Cerebellar nuclear complex (tissue), 1 donor: ENCODE measurements at regions not wholly inside any gene's neighbourhood (a gene's known extent, or its start where the extent isn't known, plus 50 kb on each side); places are given as distances from the start of the nearest gene placed in this dataset.
"Not testable (repeated sequence)": the region's sequence is repeated elsewhere in the genome, so short reads cannot be mapped to it uniquely, and the experiment has no call there.

Source experiments
- DNase-seq, 2 experiments: peaks; one replicate each; lab custom pipeline; 2025; lab: John Stamatoyannopoulos, UW

- DNase-seq = no peak
Observed at GRCh38 chrX:51151734-51152133, 180.9 kb upstream of the NUDT10 start.

GRCh38 chrX:51155157-51155556 is 177.5 kb upstream of the NUDT10 start:
- DNase-seq = no peak

GRCh38 chrX:51155566-51155965 is 177.1 kb upstream of the NUDT10 start:
- DNase-seq = no peak

- no peak for DNase-seq
Observed at GRCh38 chrX:51158231-51158630, 174.4 kb upstream of the NUDT10 start.

- DNase-seq = not testable (repeated sequence)
Observed at GRCh38 chrX:51159378-51159777, 173.2 kb upstream of the NUDT10 start.

GRCh38 chrX:51163730-51164129 is 168.9 kb upstream of the NUDT10 start:
- DNase-seq = no peak

GRCh38 chrX:51178356-51178900 is 154.2 kb upstream of the NUDT10 start:
- not testable (repeated sequence) for DNase-seq

- DNase-seq = not testable (repeated sequence)
Observed at GRCh38 chrX:51179805-51180204, 152.8 kb upstream of the NUDT10 start.

GRCh38 chrX:51182545-51182944 is 150.1 kb upstream of the NUDT10 start:
- DNase-seq = no peak

GRCh38 chrX:51192104-51192503 is 140.5 kb upstream of the NUDT10 start:
- DNase-seq = no peak

GRCh38 chrX:51215266-51215665 is 117.4 kb upstream of the NUDT10 start:
- DNase-seq = no peak

GRCh38 chrX:51215856-51216255 is 116.8 kb upstream of the NUDT10 start:
- no peak for DNase-seq

GRCh38 chrX:51242212-51242611 is 90.4 kb upstream of the NUDT10 start:
- no peak for DNase-seq

GRCh38 chrX:51257490-51257889 is 75.1 kb upstream of the NUDT10 start:
- no peak for DNase-seq

GRCh38 chrX:51262271-51262670 is 70.4 kb upstream of the NUDT10 start:
- DNase-seq = not testable (repeated sequence)

GRCh38 chrX:51272638-51273037 is 60.0 kb upstream of the NUDT10 start:
- no peak for DNase-seq

- DNase-seq = no peak
Observed at GRCh38 chrX:51281758-51282318, 50.8 kb upstream of the NUDT10 start.
